DND-41 (cell line): ENCODE measurements at regions not wholly inside any gene's neighbourhood (a gene's known extent, or its start where the extent isn't known, plus 50 kb on each side); places are given as distances from the start of the nearest gene placed in this dataset.

Experiments
- ATAC-seq: fragments of 200-7000 bp; cut with Tn5 transposase; 3 replicates; pipeline ENCODE4 v1.9.1; 2021; ENCODE audit warnings: low read depth; ENCODE audit not compliant: insufficient read depth
- DNase-seq: peaks from one replicate; pipeline ENCODE4 v3.0.0-alpha.2; 2020
- H2AFZ ChIP-seq: 2 replicates; pipeline ENCODE4 v1.6.0; 2012; ENCODE audit warnings: low read depth, low read length
- H3K27ac ChIP-seq: 2 replicates; pipeline ENCODE4 v1.5.1; 2012; ENCODE audit warnings: low read length, inconsistent platforms
- H3K27me3 ChIP-seq: fragments of 200-600 bp; sonication (generic); 2 replicates; pipeline ENCODE4 v1.6.0; 2012; ENCODE audit warnings: low read length, mild to moderate bottlenecking, inconsistent platforms; ENCODE audit not compliant: insufficient read depth, poor library complexity
- H3K36me3 ChIP-seq: 2 replicates; pipeline ENCODE4 v1.5.1; 2012; ENCODE audit warnings: low read length, inconsistent platforms; ENCODE audit not compliant: insufficient read depth
- H3K4me1 ChIP-seq: 2 replicates; pipeline ENCODE4 v1.5.1; 2012; ENCODE audit warnings: mild to moderate bottlenecking, low read length; ENCODE audit not compliant: insufficient read depth
- H3K4me2 ChIP-seq: 2 replicates; pipeline ENCODE4 v1.6.0; 2012; ENCODE audit warnings: mild to moderate bottlenecking, moderate library complexity, low read length, inconsistent platforms; ENCODE audit not compliant: insufficient read depth
- H3K4me3 ChIP-seq, 2 experiments: fragments of 200-600 bp in 1 of 2; shearing (Covaris generic) in 1 of 2; 2 replicates each; pipeline ENCODE4 v1.5.1; 2012 to 2016; ENCODE audit warnings: inconsistent platforms in 2 of 2, low read length in 2 of 2, mild to moderate bottlenecking in 2 of 2, low read depth in 1 of 2, moderate library complexity in 1 of 2
- H3K79me2 ChIP-seq: 2 replicates; pipeline ENCODE4 v1.6.0; 2012; ENCODE audit warnings: low read length, inconsistent platforms; ENCODE audit not compliant: insufficient read depth
- H3K9ac ChIP-seq: 2 replicates; pipeline ENCODE4 v1.6.0; 2012; ENCODE audit warnings: low read depth, mild to moderate bottlenecking, inconsistent platforms, low read length, moderate library complexity
- H3K9me3 ChIP-seq: 2 replicates; pipeline ENCODE4 v1.5.1; 2012; ENCODE audit warnings: low read length, moderate library complexity, mild to moderate bottlenecking, inconsistent platforms; ENCODE audit not compliant: insufficient read depth, severe bottlenecking
- H4K20me1 ChIP-seq: 2 replicates; pipeline ENCODE4 v1.6.0; 2012; ENCODE audit warnings: low read length; ENCODE audit not compliant: insufficient read depth
- CTCF ChIP-seq: IDR thresholded peaks from 2 replicates; pipeline ENCODE4 v1.5.1; 2012; ENCODE audit warnings: borderline replicate concordance, low read length, moderate library complexity, mild to moderate bottlenecking; ENCODE audit not compliant: poor library complexity, severe bottlenecking; ENCODE audit errors: extremely low read depth
- EZH2 ChIP-seq: IDR thresholded peaks from 3 replicates; pipeline ENCODE4 v1.6.1; 2012; ENCODE audit warnings: borderline replicate concordance, low read depth, mild to moderate bottlenecking, moderate library complexity, low read length, inconsistent platforms; ENCODE audit not compliant: severe bottlenecking

GRCh38 chr12:24386836-24387235 lies 437.4 kb upstream of the SOX5 start:
- Histone ChIP-seq H2AFZ (no peak overlapping the region), H3K27ac (no peak overlapping the region), H4K20me1 (no peaks in the 10 kb centered on the region), H3K27me3 (no peaks in the 10 kb centered on the region), H3K4me1 (no peaks in the 10 kb centered on the region), H3K4me3 (no peak overlapping the region), H3K9me3 (peaks cover 16% of the 10 kb centered on the region), H3K4me2 (no peak overlapping the region), H3K79me2 (no peaks in the 10 kb centered on the region), H3K36me3 (peaks cover 3% of the 10 kb centered on the region; the same call in 1 of the 2 replicates), H3K9ac (no peak overlapping the region)
- no peak for DNase-seq
- TF ChIP-seq EZH2 (no peak), CTCF (no peak)
- no peak for ATAC-seq

GRCh38 chr12:24381790-24382189 lies 432.3 kb upstream of the SOX5 start:
- Histone ChIP-seq H3K27ac (no peak overlapping the region), H3K9ac (no peak overlapping the region), H3K4me1 (no peaks in the 10 kb centered on the region), H2AFZ (no peak overlapping the region), H3K36me3 (peaks cover 3% of the 10 kb centered on the region; the same call in 1 of the 2 replicates), H3K9me3 (peaks cover 6% of the 10 kb centered on the region), H3K4me2 (no peak overlapping the region), H4K20me1 (no peaks in the 10 kb centered on the region), H3K27me3 (no peaks in the 10 kb centered on the region), H3K79me2 (no peaks in the 10 kb centered on the region), H3K4me3 (no peak overlapping the region)
- TF ChIP-seq EZH2 (no peak), CTCF (no peak)
- ATAC-seq (no peak), DNase-seq (no peak)

- Histone ChIP-seq H2AFZ (no peak overlapping the region), H3K9me3 (peaks cover 6% of the 10 kb centered on the region), H3K27me3 (no peaks in the 10 kb centered on the region), H3K79me2 (no peaks in the 10 kb centered on the region), H3K4me2 (no peak overlapping the region), H4K20me1 (no peaks in the 10 kb centered on the region), H3K27ac (no peak overlapping the region), H3K4me3 (no peak overlapping the region), H3K4me1 (no peaks in the 10 kb centered on the region), H3K36me3 (peaks cover 3% of the 10 kb centered on the region; the same call in 1 of the 2 replicates), H3K9ac (no peak overlapping the region)
- ATAC-seq (no peak), DNase-seq (no peak)
- TF ChIP-seq EZH2 (no peak), CTCF (no peak)
Measured at GRCh38 chr12:24379861-24380521, 430.5 kb upstream of the SOX5 start.

- no peak overlapping the region for H3K4me3 ChIP-seq
- no peaks in the 10 kb centered on the region for H4K20me1 ChIP-seq
- H3K27ac ChIP-seq, result no peak overlapping the region
- no peak overlapping the region for H3K4me2 ChIP-seq
- no peak overlapping the region for H2AFZ ChIP-seq
- H3K36me3 ChIP-seq, result peaks cover 3% of the 10 kb centered on the region; the same call in 1 of the 2 replicates
- H3K79me2 ChIP-seq, result no peaks in the 10 kb centered on the region
- no peak overlapping the region for H3K9ac ChIP-seq
- no peaks in the 10 kb centered on the region for H3K4me1 ChIP-seq
- TF ChIP-seq CTCF, result no peak
- TF ChIP-seq EZH2, result no peak
- no peaks in the 10 kb centered on the region for H3K27me3 ChIP-seq
- ATAC-seq (no peak), DNase-seq (no peak)
- peaks cover 6% of the 10 kb centered on the region for H3K9me3 ChIP-seq
Measured at GRCh38 chr12:24379433-24379832, 430.0 kb upstream of the SOX5 start.
